NCI-H748 treated with DMSO at 0.1 percent for 48 hours (cell line): ENCODE measurements at regions not wholly inside any gene's neighbourhood (a gene's known extent, or its start where the extent isn't known, plus 50 kb on each side); places are given as distances from the start of the nearest gene placed in this dataset.
A peak's percentile ranks its signal among the peaks of the same experiment; 100 is the strongest.

Source experiments
- DNase-seq: peaks from one replicate; lab custom pipeline; 2025; lab: John Stamatoyannopoulos, UW

GRCh38 chr18:8458546-8459215 lies 150.6 kb upstream of the RAB12 start:
- DNase-seq = no peak

- DNase-seq = no peak
These were observed 148.5 kb upstream of the RAB12 start for GRCh38 chr18:8460748-8461147.

- no peak for DNase-seq
These were observed 147.7 kb upstream of the RAB12 start for GRCh38 chr18:8461544-8461943.

GRCh38 chr18:8462651-8463185 lies 146.5 kb upstream of the RAB12 start:
- no peak for DNase-seq

- no peak for DNase-seq
These were observed 145.4 kb upstream of the RAB12 start for GRCh38 chr18:8463791-8464190.

GRCh38 chr18:8468191-8468590 lies 141.0 kb upstream of the RAB12 start:
- no peak for DNase-seq

GRCh38 chr18:8468921-8469335 lies 140.3 kb upstream of the RAB12 start:
- no peak for DNase-seq

- DNase-seq = no peak
These were observed 139.6 kb upstream of the RAB12 start for GRCh38 chr18:8469544-8470130.

GRCh38 chr18:8471372-8471771 lies 137.9 kb upstream of the RAB12 start:
- DNase-seq = no peak

- no peak for DNase-seq
These were observed 134.6 kb upstream of the RAB12 start for GRCh38 chr18:8474661-8475060.

GRCh38 chr18:8477615-8478014 lies 131.6 kb upstream of the RAB12 start:
- no peak for DNase-seq

GRCh38 chr18:8478166-8478967 lies 130.9 kb upstream of the RAB12 start:
- peak; percentile 26 for DNase-seq

- DNase-seq = no peak
These were observed 130.3 kb upstream of the RAB12 start for GRCh38 chr18:8478968-8479370.

GRCh38 chr18:8479789-8480188 lies 129.4 kb upstream of the RAB12 start:
- no peak for DNase-seq

- DNase-seq = peak; percentile 66
These were observed 128.5 kb upstream of the RAB12 start for GRCh38 chr18:8480506-8481328.

- no peak for DNase-seq
These were observed 124.3 kb upstream of the RAB12 start for GRCh38 chr18:8484951-8485350.

- no peak for DNase-seq
These were observed 119.5 kb upstream of the RAB12 start for GRCh38 chr18:8489761-8490160.

- DNase-seq = no peak
These were observed 117.7 kb upstream of the RAB12 start for GRCh38 chr18:8491516-8491915.

GRCh38 chr18:8493141-8493540 lies 116.1 kb upstream of the RAB12 start:
- no peak for DNase-seq

GRCh38 chr18:8496186-8496585 lies 113.1 kb upstream of the RAB12 start:
- no peak for DNase-seq

- no peak for DNase-seq
These were observed 110.3 kb upstream of the RAB12 start for GRCh38 chr18:8498905-8499304.
